PC-3 (cell line): ENCODE measurements at regions not wholly inside any gene's neighbourhood (a gene's known extent, or its start where the extent isn't known, plus 50 kb on each side); places are given as distances from the start of the nearest gene placed in this dataset.

Source experiments
- EZH2 ChIP-seq: fragments of 300-600 bp; sonication (generic); IDR thresholded peaks from one replicate; pipeline ENCODE4 v1.6.1; 2017; ENCODE audit warnings: antibody characterized with exemption, mild to moderate bottlenecking, low read length; ENCODE audit not compliant: unreplicated experiment
- EZH2phosphoT487 ChIP-seq: fragments of 300-600 bp; sonication (generic); IDR thresholded peaks from 2 replicates; pipeline ENCODE4 v1.6.1; 2018; ENCODE audit warnings: mild to moderate bottlenecking, antibody characterized with exemption, low read length, borderline replicate concordance
- TF ChIP-seq, protein P1 (sequence below): fragments of 300-600 bp; sonication (generic); conservative IDR thresholded peaks from 2 replicates; pipeline ENCODE4 v1.5.1; 2017; ENCODE audit warnings: antibody characterized with exemption, low read depth, mild to moderate bottlenecking, low read length

GRCh38 chr9:105073147-105073546 is 145.2 kb upstream of the ABCA1 start:
- TF ChIP-seq EZH2phosphoT487: no peak
- TF ChIP-seq, protein P1, sequence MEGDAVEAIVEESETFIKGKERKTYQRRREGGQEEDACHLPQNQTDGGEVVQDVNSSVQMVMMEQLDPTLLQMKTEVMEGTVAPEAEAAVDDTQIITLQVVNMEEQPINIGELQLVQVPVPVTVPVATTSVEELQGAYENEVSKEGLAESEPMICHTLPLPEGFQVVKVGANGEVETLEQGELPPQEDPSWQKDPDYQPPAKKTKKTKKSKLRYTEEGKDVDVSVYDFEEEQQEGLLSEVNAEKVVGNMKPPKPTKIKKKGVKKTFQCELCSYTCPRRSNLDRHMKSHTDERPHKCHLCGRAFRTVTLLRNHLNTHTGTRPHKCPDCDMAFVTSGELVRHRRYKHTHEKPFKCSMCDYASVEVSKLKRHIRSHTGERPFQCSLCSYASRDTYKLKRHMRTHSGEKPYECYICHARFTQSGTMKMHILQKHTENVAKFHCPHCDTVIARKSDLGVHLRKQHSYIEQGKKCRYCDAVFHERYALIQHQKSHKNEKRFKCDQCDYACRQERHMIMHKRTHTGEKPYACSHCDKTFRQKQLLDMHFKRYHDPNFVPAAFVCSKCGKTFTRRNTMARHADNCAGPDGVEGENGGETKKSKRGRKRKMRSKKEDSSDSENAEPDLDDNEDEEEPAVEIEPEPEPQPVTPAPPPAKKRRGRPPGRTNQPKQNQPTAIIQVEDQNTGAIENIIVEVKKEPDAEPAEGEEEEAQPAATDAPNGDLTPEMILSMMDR: no peak
- TF ChIP-seq EZH2: no peak
